IMR-90 (cell line): ENCODE measurements at regions not wholly inside any gene's neighbourhood (a gene's known extent, or its start where the extent isn't known, plus 50 kb on each side); places are given as distances from the start of the nearest gene placed in this dataset.

Experiments used
- ATAC-seq: fragments of 200-7000 bp; cut with Tn5 transposase; 2 replicates; pipeline ENCODE4 v1.9.1; 2020; ENCODE audit warnings: low read depth, mild to moderate bottlenecking, moderate library complexity
- BruUV-seq: library from RNA; stranded (reverse); fragments of 400-500 nt; replicated peaks from 2 replicates; lab custom pipeline; 2021; lab: Mats Ljungman, UMichigan
- CTCF ChIA-PET: fragments of 300-600 bp; formaldehyde crosslinking; extraction: SDS; loops from one replicate; lab custom pipeline; 2021; ENCODE audit warnings: antibody characterized with exemption; lab: Yijun Ruan, JAX
- POLR2A ChIA-PET: fragments of 300-600 bp; sonication (Branson Sonifier 250); formaldehyde crosslinking; loops from one replicate; lab custom pipeline; 2022; ENCODE audit warnings: antibody characterized with exemption; ENCODE audit not compliant: unreplicated experiment; lab: Charles Lee
- DNase-seq: peaks from one replicate; pipeline ENCODE4 v3.0.0; 2013
- H2AFZ ChIP-seq: replicated peaks from 2 replicates; pipeline ENCODE3; 2013; ENCODE audit warnings: low read length, mild to moderate bottlenecking; ENCODE audit not compliant: poor library complexity
- H2AK5ac ChIP-seq: 2 replicates; pipeline ENCODE4 v1.6.1; 2013; ENCODE audit warnings: low read depth, low read length, inconsistent platforms
- H2AK9ac ChIP-seq: replicated peaks from 2 replicates; pipeline ENCODE3; 2013; ENCODE audit warnings: mild to moderate bottlenecking, low read depth, low read length, moderate library complexity; ENCODE audit not compliant: poor library complexity
- H2BK120ac ChIP-seq: 2 replicates; pipeline ENCODE4 v1.6.1; 2013; ENCODE audit warnings: low read depth, low read length, inconsistent platforms
- H2BK15ac ChIP-seq: 3 replicates; pipeline ENCODE4 v1.6.1; 2013; ENCODE audit warnings: low read depth, low read length, inconsistent platforms
- H2BK20ac ChIP-seq: 2 replicates; pipeline ENCODE4 v1.6.1; 2013; ENCODE audit warnings: low read depth, mild to moderate bottlenecking, inconsistent platforms, low read length, moderate library complexity
- H2BK5ac ChIP-seq: 2 replicates; pipeline ENCODE4 v1.6.1; 2013; ENCODE audit warnings: mild to moderate bottlenecking, low read depth, low read length, inconsistent platforms; ENCODE audit not compliant: poor library complexity, severe bottlenecking
- H3K14ac ChIP-seq: replicated peaks from 2 replicates; pipeline ENCODE4 v1.6.1; 2013; ENCODE audit warnings: low read depth, low read length, inconsistent platforms
- H3K18ac ChIP-seq: 2 replicates; pipeline ENCODE4 v1.6.1; 2013; ENCODE audit warnings: low read depth, low read length, control low read depth
- H3K23ac ChIP-seq: 2 replicates; pipeline ENCODE4 v1.6.1; 2013; ENCODE audit warnings: low read depth, low read length, inconsistent platforms
- H3K27ac ChIP-seq: 2 replicates; pipeline ENCODE4 v1.5.1; 2013; ENCODE audit warnings: mild to moderate bottlenecking, control low read depth, low read length; ENCODE audit not compliant: insufficient read depth
- H3K27me3 ChIP-seq: 2 replicates; pipeline ENCODE4 v1.6.1; 2013; ENCODE audit warnings: low read length; ENCODE audit not compliant: control insufficient read depth, insufficient read depth
- H3K36me3 ChIP-seq: 2 replicates; pipeline ENCODE4 v1.6.1; 2013; ENCODE audit warnings: low read length, mixed read lengths; ENCODE audit not compliant: control insufficient read depth, insufficient read depth
- H3K4ac ChIP-seq: 2 replicates; pipeline ENCODE4 v1.6.1; 2013; ENCODE audit warnings: low read depth, low read length, inconsistent platforms
- H3K4me1 ChIP-seq: 2 replicates; pipeline ENCODE4 v1.6.1; 2013; ENCODE audit warnings: low read length, mixed read lengths; ENCODE audit not compliant: control insufficient read depth, insufficient read depth
- H3K4me2 ChIP-seq: 2 replicates; pipeline ENCODE4 v1.6.1; 2013; ENCODE audit warnings: low read depth, mild to moderate bottlenecking, control low read depth, low read length, moderate library complexity
- H3K4me3 ChIP-seq: 2 replicates; pipeline ENCODE4 v1.5.1; 2013; ENCODE audit warnings: low read depth, mild to moderate bottlenecking, control low read depth, low read length, moderate library complexity; ENCODE audit not compliant: insufficient read depth
- H3K56ac ChIP-seq: 2 replicates; pipeline ENCODE4 v1.6.1; 2013; ENCODE audit warnings: low read length, inconsistent platforms; ENCODE audit not compliant: insufficient read depth; ENCODE audit errors: extremely low read depth
- H3K79me1 ChIP-seq, 2 experiments: 2 replicates each; pipeline ENCODE4 v1.6.1; 2013; ENCODE audit warnings: low read length in 2 of 2, inconsistent platforms in 1 of 2, low read depth in 1 of 2
- H3K9ac ChIP-seq: 2 replicates; pipeline ENCODE4 v1.6.1; 2013; ENCODE audit warnings: low read depth, low read length, control low read depth
- H3K9me1 ChIP-seq: 2 replicates; pipeline ENCODE4 v1.6.1; 2013; ENCODE audit warnings: low read length, inconsistent platforms; ENCODE audit not compliant: insufficient read depth
- H3K9me3 ChIP-seq: 2 replicates; pipeline ENCODE4 v1.6.1; 2013; ENCODE audit warnings: low read length; ENCODE audit not compliant: control insufficient read depth, insufficient read depth
- H4K20me1 ChIP-seq: 2 replicates; pipeline ENCODE4 v1.6.1; 2013; ENCODE audit warnings: low read length, inconsistent platforms; ENCODE audit not compliant: insufficient read depth
- H4K5ac ChIP-seq: 2 replicates; pipeline ENCODE4 v1.6.1; 2013; ENCODE audit warnings: mild to moderate bottlenecking, low read depth, low read length, control low read depth
- H4K8ac ChIP-seq, 2 experiments: 2 replicates each; pipeline ENCODE4 v1.6.1; 2013; ENCODE audit warnings: low read depth in 2 of 2, low read length in 2 of 2, control low read depth in 1 of 2, inconsistent platforms in 1 of 2
- H4K91ac ChIP-seq: 2 replicates; pipeline ENCODE4 v1.6.1; 2013; ENCODE audit warnings: low read depth, low read length, inconsistent platforms; ENCODE audit not compliant: insufficient read depth
- BHLHE40 ChIP-seq: fragments of 150-350 bp; IDR thresholded peaks from 2 replicates; pipeline ENCODE4 v1.6.1; 2016; ENCODE audit warnings: mild to moderate bottlenecking, low read depth, low read length
- CEBPB ChIP-seq: IDR thresholded peaks from 2 replicates; pipeline ENCODE4 v1.6.1; 2012; ENCODE audit warnings: low read depth, low read length, improper control_type of control experiment
- CHD1 ChIP-seq: IDR thresholded peaks from 2 replicates; pipeline ENCODE4 v1.6.1; 2012; ENCODE audit warnings: low read depth, low read length, improper control_type of control experiment
- MAFK ChIP-seq: IDR thresholded peaks from 2 replicates; pipeline ENCODE4 v1.6.1; 2012; ENCODE audit warnings: low read depth, low read length, improper control_type of control experiment
- MXI1 ChIP-seq: IDR thresholded peaks from 2 replicates; pipeline ENCODE4 v1.6.1; 2012; ENCODE audit warnings: low read depth, mild to moderate bottlenecking, low read length, moderate library complexity, borderline replicate concordance
- NFE2L2 ChIP-seq: fragments of 150-350 bp; IDR thresholded peaks from 2 replicates; pipeline ENCODE4 v1.6.1; 2016; ENCODE audit warnings: low read depth, mild to moderate bottlenecking, low read length
- POLR2A ChIP-seq: IDR thresholded peaks from 2 replicates; pipeline ENCODE4 v1.6.1; 2012; ENCODE audit warnings: mild to moderate bottlenecking, low read depth, low read length
- RAD21 ChIP-seq: IDR thresholded peaks from 2 replicates; pipeline ENCODE4 v1.6.1; 2012; ENCODE audit warnings: low read length, improper control_type of control experiment
- RFX5 ChIP-seq: IDR thresholded peaks from 2 replicates; pipeline ENCODE4 v1.8.0; 2012; ENCODE audit warnings: low read depth, mild to moderate bottlenecking, low read length, moderate library complexity
- SMC3 ChIP-seq: fragments of 150-350 bp; IDR thresholded peaks from 2 replicates; pipeline ENCODE4 v1.6.1; 2016; ENCODE audit warnings: low read depth, mild to moderate bottlenecking, antibody characterized with exemption, low read length, moderate library complexity
- WGBS, 2 experiments: methylation state at CpG; one replicate each; pipeline versions ENCODE4 v1.1.5 to v1.1.7; 2013; ENCODE audit warnings: missing lambda C conversion rate in 2 of 2; ENCODE audit not compliant: insufficient read length in 1 of 2; ENCODE audit errors: extremely low coverage in 2 of 2; 5-methylcytosine and 5-hydroxymethylcytosine counted together
- dilution Hi-C: fragments of 300-500 bp; cut with HindIII; formaldehyde crosslinking; loops from one replicate; pipeline ENCODE4 v1.14.3; 2018; ENCODE audit warnings: low sequenced_read_pairs; ENCODE audit not compliant: unreplicated experiment
- in situ Hi-C: fragments of 300-500 bp; cut with MboI; formaldehyde crosslinking; loops from 3 replicates; pipeline ENCODE4 v1.14.3; 2019; ENCODE audit warnings: low sequenced_read_pairs, inconsistent platforms, mixed read lengths
- intact Hi-C: fragments of 100-400 bp; cut with micrococcal nuclease; formaldehyde crosslinking; loops from 2 replicates; pipeline ENCODE4 v1.10.0; 2022
- TF ChIP-seq, protein P1 (sequence below): conservative IDR thresholded peaks from 2 replicates; pipeline ENCODE4 v1.5.1; 2012; ENCODE audit warnings: mild to moderate bottlenecking, low read depth, low read length, improper control_type of control experiment
- TF ChIP-seq, protein P2 (sequence below): fragments of 150-350 bp; IDR thresholded peaks from 2 replicates; pipeline ENCODE4 v1.6.1; 2017; ENCODE audit warnings: mild to moderate bottlenecking, antibody characterized with exemption, low read length, low read depth
- TF ChIP-seq, protein P3 (sequence below): fragments of 150-350 bp; IDR thresholded peaks from 2 replicates; pipeline ENCODE4 v1.6.1; 2016; ENCODE audit warnings: low read depth, mild to moderate bottlenecking, low read length, moderate library complexity, borderline replicate concordance

DNA sequence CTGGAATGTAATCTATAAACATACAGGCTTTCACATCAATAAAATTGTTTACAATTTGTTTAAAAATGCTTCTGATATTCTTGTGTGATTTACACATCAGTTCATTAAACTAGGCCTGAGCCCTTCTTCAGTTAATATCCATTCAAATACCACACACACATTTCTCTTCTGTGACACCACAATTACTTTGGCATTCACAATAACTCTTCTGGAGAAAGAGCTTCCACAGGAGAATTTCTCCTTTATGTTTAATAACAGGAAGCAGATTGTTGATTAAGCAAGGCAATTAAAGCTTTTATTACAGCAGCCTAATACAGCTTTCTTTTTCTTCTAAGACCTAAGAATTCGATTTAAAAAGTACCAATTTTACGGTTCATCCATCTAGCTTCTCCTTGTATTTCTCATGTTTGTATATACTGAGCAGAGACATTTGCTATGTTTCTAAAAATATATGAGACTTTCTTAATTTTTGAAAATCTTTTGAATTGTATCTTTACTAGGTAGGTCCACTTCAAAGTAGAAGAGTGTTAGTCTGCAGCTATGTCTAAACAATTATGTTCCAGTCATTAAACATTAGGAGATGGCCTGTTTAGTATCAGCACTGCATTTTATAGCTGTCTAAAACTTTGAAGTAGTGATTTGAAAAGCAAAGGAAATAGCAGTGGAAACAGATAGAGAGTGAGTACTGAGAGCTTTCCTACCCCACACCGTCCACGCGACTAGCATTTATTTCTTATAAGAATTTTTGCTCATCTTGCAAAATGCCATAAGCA is 511.1 kb upstream of the UBE2E2 start:
- H3K79me1 ChIP-seq, result no peaks in the 10 kb centered on the region
- no peak overlapping the region for H3K4me3 ChIP-seq
- no peak overlapping the region for H4K5ac ChIP-seq
- H3K36me3 ChIP-seq, result no peaks in the 10 kb centered on the region
- H2BK5ac ChIP-seq, result no peak overlapping the region
- no peak overlapping the region for H3K56ac ChIP-seq
- dilution Hi-C loops (no loop called here), intact Hi-C loops (no loop called here), in situ Hi-C loops (no loop called here)
- H2AK9ac ChIP-seq, result no peak overlapping the region
- H2BK15ac ChIP-seq, result no peak overlapping the region
- no peak overlapping the region for H3K27ac ChIP-seq
- H2BK20ac ChIP-seq, result no peak overlapping the region
- no peaks in the 10 kb centered on the region for H4K20me1 ChIP-seq
- H3K9me3 ChIP-seq, result no peaks in the 10 kb centered on the region
- H3K23ac ChIP-seq, result no peak overlapping the region
- H3K9me1 ChIP-seq, result no peaks in the 10 kb centered on the region
- no peak overlapping the region for H2BK120ac ChIP-seq
- no CpG with 5 or more reads among the region's 5 CpGs for whole genome bisulfite sequencing, 2 experiments
- BruUV-seq, result no TSS peak
- no peak overlapping the region for H4K91ac ChIP-seq
- no peak overlapping the region for H3K4ac ChIP-seq
- ATAC-seq (no peak), DNase-seq (no peak)
- no peak overlapping the region for H2AFZ ChIP-seq
- TF ChIP-seq NFE2L2, result no peak
- no peak for TF ChIP-seq RAD21
- no peak for TF ChIP-seq SMC3
- TF ChIP-seq POLR2A, result no peak
- TF ChIP-seq, protein P1, sequence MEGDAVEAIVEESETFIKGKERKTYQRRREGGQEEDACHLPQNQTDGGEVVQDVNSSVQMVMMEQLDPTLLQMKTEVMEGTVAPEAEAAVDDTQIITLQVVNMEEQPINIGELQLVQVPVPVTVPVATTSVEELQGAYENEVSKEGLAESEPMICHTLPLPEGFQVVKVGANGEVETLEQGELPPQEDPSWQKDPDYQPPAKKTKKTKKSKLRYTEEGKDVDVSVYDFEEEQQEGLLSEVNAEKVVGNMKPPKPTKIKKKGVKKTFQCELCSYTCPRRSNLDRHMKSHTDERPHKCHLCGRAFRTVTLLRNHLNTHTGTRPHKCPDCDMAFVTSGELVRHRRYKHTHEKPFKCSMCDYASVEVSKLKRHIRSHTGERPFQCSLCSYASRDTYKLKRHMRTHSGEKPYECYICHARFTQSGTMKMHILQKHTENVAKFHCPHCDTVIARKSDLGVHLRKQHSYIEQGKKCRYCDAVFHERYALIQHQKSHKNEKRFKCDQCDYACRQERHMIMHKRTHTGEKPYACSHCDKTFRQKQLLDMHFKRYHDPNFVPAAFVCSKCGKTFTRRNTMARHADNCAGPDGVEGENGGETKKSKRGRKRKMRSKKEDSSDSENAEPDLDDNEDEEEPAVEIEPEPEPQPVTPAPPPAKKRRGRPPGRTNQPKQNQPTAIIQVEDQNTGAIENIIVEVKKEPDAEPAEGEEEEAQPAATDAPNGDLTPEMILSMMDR, result no peak
- TF ChIP-seq CEBPB, result no peak
- no peak for TF ChIP-seq RFX5
- TF ChIP-seq, protein P2, sequence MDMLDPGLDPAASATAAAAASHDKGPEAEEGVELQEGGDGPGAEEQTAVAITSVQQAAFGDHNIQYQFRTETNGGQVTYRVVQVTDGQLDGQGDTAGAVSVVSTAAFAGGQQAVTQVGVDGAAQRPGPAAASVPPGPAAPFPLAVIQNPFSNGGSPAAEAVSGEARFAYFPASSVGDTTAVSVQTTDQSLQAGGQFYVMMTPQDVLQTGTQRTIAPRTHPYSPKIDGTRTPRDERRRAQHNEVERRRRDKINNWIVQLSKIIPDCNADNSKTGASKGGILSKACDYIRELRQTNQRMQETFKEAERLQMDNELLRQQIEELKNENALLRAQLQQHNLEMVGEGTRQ, result no peak
- no peak for TF ChIP-seq MXI1
- no peak for TF ChIP-seq BHLHE40
- TF ChIP-seq CHD1, result no peak
- no peak for TF ChIP-seq MAFK
- TF ChIP-seq, protein P3, sequence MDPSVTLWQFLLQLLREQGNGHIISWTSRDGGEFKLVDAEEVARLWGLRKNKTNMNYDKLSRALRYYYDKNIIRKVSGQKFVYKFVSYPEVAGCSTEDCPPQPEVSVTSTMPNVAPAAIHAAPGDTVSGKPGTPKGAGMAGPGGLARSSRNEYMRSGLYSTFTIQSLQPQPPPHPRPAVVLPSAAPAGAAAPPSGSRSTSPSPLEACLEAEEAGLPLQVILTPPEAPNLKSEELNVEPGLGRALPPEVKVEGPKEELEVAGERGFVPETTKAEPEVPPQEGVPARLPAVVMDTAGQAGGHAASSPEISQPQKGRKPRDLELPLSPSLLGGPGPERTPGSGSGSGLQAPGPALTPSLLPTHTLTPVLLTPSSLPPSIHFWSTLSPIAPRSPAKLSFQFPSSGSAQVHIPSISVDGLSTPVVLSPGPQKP, result no peak
- H3K27me3 ChIP-seq, result no peaks in the 10 kb centered on the region
- H4K8ac ChIP-seq, result no peak overlapping the region
- no peak overlapping the region for H3K9ac ChIP-seq
- no peak overlapping the region for H3K14ac ChIP-seq
- H3K4me2 ChIP-seq, result no peak overlapping the region
- CTCF ChIA-PET, result no interaction called here
- POLR2A ChIA-PET, result no interaction called here
- H2AK5ac ChIP-seq, result no peak overlapping the region
- no peak overlapping the region for H3K18ac ChIP-seq
- no peaks in the 10 kb centered on the region for H3K4me1 ChIP-seq
